Liver (tissue), 8 donors: ENCODE measurements at regions not wholly inside any gene's neighbourhood (a gene's known extent, or its start where the extent isn't known, plus 50 kb on each side); places are given as distances from the start of the nearest gene placed in this dataset.
A peak's percentile ranks its signal among the peaks of the same experiment; 100 is the strongest.

ENCODE experiments used
- DNase-seq: peaks from one replicate; pipeline ENCODE4 v3.0.0-alpha.2; 2017; ENCODE audit warnings: low spot score
- H3K27ac ChIP-seq, 2 donors: one replicate each; pipeline ENCODE4 v1.7.0; 2013; ENCODE audit warnings: inconsistent platforms in 2 of 2, low read length in 2 of 2, control low read depth in 1 of 2, low read depth in 1 of 2, mild to moderate bottlenecking in 1 of 2
- H3K27me3 ChIP-seq, 4 donors: one replicate each; pipeline versions ENCODE4 v1.6.1 to v1.7.0; 2013; ENCODE audit warnings: low read length in 3 of 4, inconsistent platforms in 1 of 4, mild to moderate bottlenecking in 1 of 4, moderate library complexity in 1 of 4; ENCODE audit not compliant: control insufficient read depth in 4 of 4, insufficient read depth in 4 of 4
- H3K36me3 ChIP-seq, 4 donors: one replicate each; pipeline versions ENCODE4 v1.6.1 to v1.7.0; 2013; ENCODE audit warnings: low read length in 3 of 4, mild to moderate bottlenecking in 3 of 4, low read depth in 1 of 4, moderate library complexity in 1 of 4; ENCODE audit not compliant: control insufficient read depth in 4 of 4, insufficient read depth in 3 of 4
- H3K4me1 ChIP-seq, 4 donors: one replicate each; pipeline versions ENCODE4 v1.6.1 to v1.7.0; 2013; ENCODE audit warnings: low read length in 3 of 4, mild to moderate bottlenecking in 3 of 4, moderate library complexity in 1 of 4; ENCODE audit not compliant: control insufficient read depth in 4 of 4, insufficient read depth in 4 of 4
- H3K4me3 ChIP-seq, 3 donors: one replicate each; pipeline versions ENCODE4 v1.6.1 to v1.7.0; 2013; ENCODE audit warnings: low read length in 3 of 3, control low read depth in 1 of 3, low read depth in 1 of 3, mild to moderate bottlenecking in 1 of 3
- H3K9ac ChIP-seq, 2 donors: one replicate each; pipeline ENCODE4 v1.7.0; 2013; ENCODE audit warnings: low read length in 2 of 2, mild to moderate bottlenecking in 2 of 2, moderate library complexity in 2 of 2, control low read depth in 1 of 2, low read depth in 1 of 2
- H3K9me3 ChIP-seq, 4 donors: one replicate each; pipeline versions ENCODE4 v1.6.1 to v1.7.0; 2013; ENCODE audit warnings: low read length in 3 of 4; ENCODE audit not compliant: control insufficient read depth in 4 of 4
- ATF3 ChIP-seq: IDR thresholded peaks from 2 replicates; pipeline ENCODE4 v1.6.1; 2016; ENCODE audit warnings: antibody characterized with exemption
- CTCF ChIP-seq: fragments of 150-350 bp; IDR thresholded peaks from 2 replicates; pipeline ENCODE4 v1.5.1; 2017; ENCODE audit warnings: improper control_type of control experiment, low read depth, low read length; ENCODE audit not compliant: missing input control
- EGR1 ChIP-seq, 2 donors: IDR thresholded peaks; 2 replicates each; pipeline ENCODE4 v1.6.1; 2016 to 2018; ENCODE audit warnings: antibody characterized with exemption in 2 of 2, low read depth in 2 of 2
- FOXA1 ChIP-seq: IDR thresholded peaks from 2 replicates; pipeline ENCODE4 v1.6.1; 2016; ENCODE audit warnings: antibody characterized with exemption
- GABPA ChIP-seq, 2 donors: IDR thresholded peaks in 1 of 2; conservative IDR thresholded peaks in 1 of 2; 2 replicates each; pipeline ENCODE4 v1.6.1; 2016; ENCODE audit warnings: antibody characterized with exemption in 2 of 2, mild to moderate bottlenecking in 1 of 2, moderate library complexity in 1 of 2
- RAD21 ChIP-seq, 2 donors: IDR thresholded peaks; 2 replicates each; pipeline ENCODE4 v1.6.1; 2016; ENCODE audit warnings: antibody characterized with exemption in 2 of 2, mild to moderate bottlenecking in 2 of 2
- SP1 ChIP-seq: IDR thresholded peaks from 2 replicates; pipeline ENCODE4 v1.6.1; 2018; ENCODE audit warnings: antibody characterized with exemption, mild to moderate bottlenecking
- TAF1 ChIP-seq: conservative IDR thresholded peaks from 2 replicates; pipeline ENCODE4 v1.6.1; 2016; ENCODE audit warnings: antibody characterized with exemption, mild to moderate bottlenecking
- WGBS: extraction: QIAGEN DNeasy Blood & Tissue Kit; methylation state at CpG from one replicate; pipeline ENCODE4 v1.1.7; 2013; 5-methylcytosine and 5-hydroxymethylcytosine counted together
- TF ChIP-seq, protein P1 (sequence below): IDR thresholded peaks from 2 replicates; pipeline ENCODE4 v1.6.1; 2016; ENCODE audit warnings: antibody characterized with exemption, mild to moderate bottlenecking
- TF ChIP-seq, protein P2 (sequence below): IDR thresholded peaks from 2 replicates; pipeline ENCODE4 v1.6.1; 2016; ENCODE audit warnings: antibody characterized with exemption
- donor health status: healthy.
- donor health status: healthy.
- donor health status: healthy.
- donor health status: healthy.
- donor health status: healthy.

GRCh38 chr11:64447831-64448598 is 89.1 kb downstream of the RPS6KA4 start:
- Histone ChIP-seq H3K4me1 (peaks cover 3 to 24% (median 18%) of the 10 kb centered on the region in 4 donors), H3K4me3 (peak overlapping the region in 2 of 3 donors; percentile 42 to 60), H3K9me3 (no peaks in the 10 kb centered on the region), H3K27me3 (no peaks in the 10 kb centered on the region), H3K27ac (peak overlapping the region; percentile 42 to 69), H3K36me3 (no peaks in the 10 kb centered on the region), H3K9ac (peak overlapping the region; percentile 1 to 48)
- DNase-seq, result no peak
- 15% methylated on average over 17 of the region's 17 CpGs for WGBS
- no peak for TF ChIP-seq SP1
- no peak for TF ChIP-seq ATF3
- TF ChIP-seq, protein P1, sequence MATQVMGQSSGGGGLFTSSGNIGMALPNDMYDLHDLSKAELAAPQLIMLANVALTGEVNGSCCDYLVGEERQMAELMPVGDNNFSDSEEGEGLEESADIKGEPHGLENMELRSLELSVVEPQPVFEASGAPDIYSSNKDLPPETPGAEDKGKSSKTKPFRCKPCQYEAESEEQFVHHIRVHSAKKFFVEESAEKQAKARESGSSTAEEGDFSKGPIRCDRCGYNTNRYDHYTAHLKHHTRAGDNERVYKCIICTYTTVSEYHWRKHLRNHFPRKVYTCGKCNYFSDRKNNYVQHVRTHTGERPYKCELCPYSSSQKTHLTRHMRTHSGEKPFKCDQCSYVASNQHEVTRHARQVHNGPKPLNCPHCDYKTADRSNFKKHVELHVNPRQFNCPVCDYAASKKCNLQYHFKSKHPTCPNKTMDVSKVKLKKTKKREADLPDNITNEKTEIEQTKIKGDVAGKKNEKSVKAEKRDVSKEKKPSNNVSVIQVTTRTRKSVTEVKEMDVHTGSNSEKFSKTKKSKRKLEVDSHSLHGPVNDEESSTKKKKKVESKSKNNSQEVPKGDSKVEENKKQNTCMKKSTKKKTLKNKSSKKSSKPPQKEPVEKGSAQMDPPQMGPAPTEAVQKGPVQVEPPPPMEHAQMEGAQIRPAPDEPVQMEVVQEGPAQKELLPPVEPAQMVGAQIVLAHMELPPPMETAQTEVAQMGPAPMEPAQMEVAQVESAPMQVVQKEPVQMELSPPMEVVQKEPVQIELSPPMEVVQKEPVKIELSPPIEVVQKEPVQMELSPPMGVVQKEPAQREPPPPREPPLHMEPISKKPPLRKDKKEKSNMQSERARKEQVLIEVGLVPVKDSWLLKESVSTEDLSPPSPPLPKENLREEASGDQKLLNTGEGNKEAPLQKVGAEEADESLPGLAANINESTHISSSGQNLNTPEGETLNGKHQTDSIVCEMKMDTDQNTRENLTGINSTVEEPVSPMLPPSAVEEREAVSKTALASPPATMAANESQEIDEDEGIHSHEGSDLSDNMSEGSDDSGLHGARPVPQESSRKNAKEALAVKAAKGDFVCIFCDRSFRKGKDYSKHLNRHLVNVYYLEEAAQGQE, result no peak
- TF ChIP-seq TAF1, result no peak
- TF ChIP-seq, protein P2, sequence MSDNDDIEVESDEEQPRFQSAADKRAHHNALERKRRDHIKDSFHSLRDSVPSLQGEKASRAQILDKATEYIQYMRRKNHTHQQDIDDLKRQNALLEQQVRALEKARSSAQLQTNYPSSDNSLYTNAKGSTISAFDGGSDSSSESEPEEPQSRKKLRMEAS, result no peak
- TF ChIP-seq EGR1 (IDR thresholded peaks at IDR 0.05; ENCODE audit: low read depth in 2 of 2), result no peak
- no peak for TF ChIP-seq FOXA1

- Histone ChIP-seq H3K27ac (peak overlapping the region; percentile 42 to 69), H3K4me3 (peak overlapping the region in 2 of 3 donors; percentile 42 to 60), H3K4me1 (peaks cover 3 to 24% (median 18%) of the 10 kb centered on the region in 4 donors), H3K27me3 (no peaks in the 10 kb centered on the region), H3K9ac (peak overlapping the region in 1 of 2 donors; percentile 22), H3K9me3 (no peaks in the 10 kb centered on the region), H3K36me3 (no peaks in the 10 kb centered on the region)
- DNase-seq, result peak; percentile 74
- no peak for TF ChIP-seq EGR1 (IDR thresholded peaks at IDR 0.05; ENCODE audit: low read depth in 2 of 2)
- TF ChIP-seq GABPA (IDR thresholded peaks at IDR 0.05 in 1 of 2, conservative IDR thresholded peaks at IDR 0.05 in 1 of 2), result no peak
- peak; percentile 75 to 78 for TF ChIP-seq RAD21 (IDR thresholded peaks at IDR 0.05)
- no peak for TF ChIP-seq FOXA1
- TF ChIP-seq, protein P1, result peak; percentile 61
- TF ChIP-seq CTCF, result peak; percentile 71
- WGBS, result 3% methylated on average over 37 of the region's 37 CpGs
These were observed 89.8 kb downstream of the RPS6KA4 start for GRCh38 chr11:64448599-64449380.
